ENCODE measurements at regions not wholly inside any gene's neighbourhood (a gene's known extent, or its start where the extent isn't known, plus 50 kb on each side); places are given as distances from the start of the nearest gene placed in this dataset.

GRCh38 chr1:222461941-222462340, 86.0 kb downstream of the HHIPL2 start:
- Histone ChIP-seq H3K79me2 (ENCODE audit: insufficient read depth, low read length) (no peaks in the 10 kb centered on the region), H3K4me3 (ENCODE audit: low read length, poor library complexity, severe bottlenecking) (no peak overlapping the region), H2AFZ (ENCODE audit: low read length) (no peak overlapping the region), H3K27me3 (ENCODE audit: insufficient read depth, low read length, poor library complexity, severe bottlenecking) (no peaks in the 10 kb centered on the region), H3K9me2 (replicated peaks; ENCODE audit: low read depth, low read length) (no peaks in the 10 kb centered on the region), H3K9me3 (ENCODE audit: insufficient read depth, low read depth, low read length) (peaks cover 7% of the 10 kb centered on the region; the same call in 1 of the 2 replicates), H3K36me3 (ENCODE audit: insufficient read depth, low read length) (no peaks in the 10 kb centered on the region), H3F3A (ENCODE audit: low read depth) (no peaks in the 10 kb centered on the region), H3K9ac (ENCODE audit: low read depth, low read length, poor library complexity, severe bottlenecking) (no peak overlapping the region), H4K20me1 (ENCODE audit: insufficient read depth, low read length, poor library complexity, severe bottlenecking) (no peaks in the 10 kb centered on the region), H3K4me2 (ENCODE audit: low read depth, low read length, poor library complexity, severe bottlenecking) (no peak overlapping the region), H3K4me1 (ENCODE audit: insufficient read depth, low read length, poor library complexity, severe bottlenecking) (peaks cover 7% of the 10 kb centered on the region)
- no peak for TF ChIP-seq CTCF (conservative IDR thresholded peaks at IDR 0.05; ENCODE audit: low read length)
- TF ChIP-seq EZH2phosphoT487 (IDR thresholded peaks at IDR 0.05; ENCODE audit: borderline replicate concordance): no peak

GRCh38 chr1:222459652-222460051, 88.3 kb downstream of the HHIPL2 start:
- H3K27me3 ChIP-seq (ENCODE audit: insufficient read depth, low read length, poor library complexity, severe bottlenecking): no peaks in the 10 kb centered on the region
- peaks cover 9% of the 10 kb centered on the region; the same call in 1 of the 2 replicates for H3K9me3 ChIP-seq (ENCODE audit: insufficient read depth, low read depth, low read length)
- H3K4me1 ChIP-seq (ENCODE audit: insufficient read depth, low read length, poor library complexity, severe bottlenecking): peaks cover 3% of the 10 kb centered on the region
- no peaks in the 10 kb centered on the region for H3K79me2 ChIP-seq (ENCODE audit: insufficient read depth, low read length)
- H4K20me1 ChIP-seq (ENCODE audit: insufficient read depth, low read length, poor library complexity, severe bottlenecking): no peaks in the 10 kb centered on the region
- H3K4me3 ChIP-seq (ENCODE audit: low read length, poor library complexity, severe bottlenecking): no peak overlapping the region
- H3K9me2 ChIP-seq (replicated peaks; ENCODE audit: low read depth, low read length): no peaks in the 10 kb centered on the region
- no peak overlapping the region for H2AFZ ChIP-seq (ENCODE audit: low read length)
- no peak overlapping the region for H3K9ac ChIP-seq (ENCODE audit: low read depth, low read length, poor library complexity, severe bottlenecking)
- no peaks in the 10 kb centered on the region for H3F3A ChIP-seq (ENCODE audit: low read depth)
- no peak for TF ChIP-seq CTCF (conservative IDR thresholded peaks at IDR 0.05; ENCODE audit: low read length)
- no peak for TF ChIP-seq EZH2phosphoT487 (IDR thresholded peaks at IDR 0.05; ENCODE audit: borderline replicate concordance)
- H3K4me2 ChIP-seq (ENCODE audit: low read depth, low read length, poor library complexity, severe bottlenecking): no peak overlapping the region
- no peaks in the 10 kb centered on the region for H3K36me3 ChIP-seq (ENCODE audit: insufficient read depth, low read length)

- no peaks in the 10 kb centered on the region for H3K79me2 ChIP-seq (ENCODE audit: insufficient read depth, low read length)
- no peaks in the 10 kb centered on the region for H4K20me1 ChIP-seq (ENCODE audit: insufficient read depth, low read length, poor library complexity, severe bottlenecking)
- TF ChIP-seq EZH2phosphoT487 (IDR thresholded peaks at IDR 0.05; ENCODE audit: borderline replicate concordance): no peak
- no peak for TF ChIP-seq CTCF (conservative IDR thresholded peaks at IDR 0.05; ENCODE audit: low read length)
- no peak overlapping the region for H3K9ac ChIP-seq (ENCODE audit: low read depth, low read length, poor library complexity, severe bottlenecking)
- H3K4me2 ChIP-seq (ENCODE audit: low read depth, low read length, poor library complexity, severe bottlenecking): no peak overlapping the region
- no peaks in the 10 kb centered on the region for H3K27me3 ChIP-seq (ENCODE audit: insufficient read depth, low read length, poor library complexity, severe bottlenecking)
- peaks cover 9% of the 10 kb centered on the region; the same call in 1 of the 2 replicates for H3K9me3 ChIP-seq (ENCODE audit: insufficient read depth, low read depth, low read length)
- no peak overlapping the region for H2AFZ ChIP-seq (ENCODE audit: low read length)
- no peaks in the 10 kb centered on the region for H3K9me2 ChIP-seq (replicated peaks; ENCODE audit: low read depth, low read length)
- no peaks in the 10 kb centered on the region for H3K36me3 ChIP-seq (ENCODE audit: insufficient read depth, low read length)
- H3K4me3 ChIP-seq (ENCODE audit: low read length, poor library complexity, severe bottlenecking): no peak overlapping the region
- H3F3A ChIP-seq (ENCODE audit: low read depth): no peaks in the 10 kb centered on the region
- H3K4me1 ChIP-seq (ENCODE audit: insufficient read depth, low read length, poor library complexity, severe bottlenecking): no peaks in the 10 kb centered on the region
Observed at GRCh38 chr1:222457513-222457912, 90.4 kb downstream of the HHIPL2 start.
